IMR-90 (cell line): ENCODE measurements at regions not wholly inside any gene's neighbourhood (a gene's known extent, or its start where the extent isn't known, plus 50 kb on each side); places are given as distances from the start of the nearest gene placed in this dataset.

Experiments
- ATAC-seq: fragments of 200-7000 bp; cut with Tn5 transposase; 2 replicates; pipeline ENCODE4 v1.9.1; 2020; ENCODE audit warnings: low read depth, mild to moderate bottlenecking, moderate library complexity
- BruUV-seq: library from RNA; stranded (reverse); fragments of 400-500 nt; replicated peaks from 2 replicates; lab custom pipeline; 2021; lab: Mats Ljungman, UMichigan
- CTCF ChIA-PET: fragments of 300-600 bp; formaldehyde crosslinking; extraction: SDS; loops from one replicate; lab custom pipeline; 2021; ENCODE audit warnings: antibody characterized with exemption; lab: Yijun Ruan, JAX
- POLR2A ChIA-PET: fragments of 300-600 bp; sonication (Branson Sonifier 250); formaldehyde crosslinking; loops from one replicate; lab custom pipeline; 2022; ENCODE audit warnings: antibody characterized with exemption; ENCODE audit not compliant: unreplicated experiment; lab: Charles Lee
- DNase-seq: peaks from one replicate; pipeline ENCODE4 v3.0.0; 2013
- H2AFZ ChIP-seq: replicated peaks from 2 replicates; pipeline ENCODE3; 2013; ENCODE audit warnings: low read length, mild to moderate bottlenecking; ENCODE audit not compliant: poor library complexity
- H2AK5ac ChIP-seq: 2 replicates; pipeline ENCODE4 v1.6.1; 2013; ENCODE audit warnings: low read depth, low read length, inconsistent platforms
- H2AK9ac ChIP-seq: replicated peaks from 2 replicates; pipeline ENCODE3; 2013; ENCODE audit warnings: mild to moderate bottlenecking, low read depth, low read length, moderate library complexity; ENCODE audit not compliant: poor library complexity
- H2BK120ac ChIP-seq: 2 replicates; pipeline ENCODE4 v1.6.1; 2013; ENCODE audit warnings: low read depth, low read length, inconsistent platforms
- H2BK15ac ChIP-seq: 3 replicates; pipeline ENCODE4 v1.6.1; 2013; ENCODE audit warnings: low read depth, low read length, inconsistent platforms
- H2BK20ac ChIP-seq: 2 replicates; pipeline ENCODE4 v1.6.1; 2013; ENCODE audit warnings: low read depth, mild to moderate bottlenecking, inconsistent platforms, low read length, moderate library complexity
- H2BK5ac ChIP-seq: 2 replicates; pipeline ENCODE4 v1.6.1; 2013; ENCODE audit warnings: mild to moderate bottlenecking, low read depth, low read length, inconsistent platforms; ENCODE audit not compliant: poor library complexity, severe bottlenecking
- H3K14ac ChIP-seq: replicated peaks from 2 replicates; pipeline ENCODE4 v1.6.1; 2013; ENCODE audit warnings: low read depth, low read length, inconsistent platforms
- H3K18ac ChIP-seq: 2 replicates; pipeline ENCODE4 v1.6.1; 2013; ENCODE audit warnings: low read depth, low read length, control low read depth
- H3K23ac ChIP-seq: 2 replicates; pipeline ENCODE4 v1.6.1; 2013; ENCODE audit warnings: low read depth, low read length, inconsistent platforms
- H3K27ac ChIP-seq: 2 replicates; pipeline ENCODE4 v1.5.1; 2013; ENCODE audit warnings: mild to moderate bottlenecking, control low read depth, low read length; ENCODE audit not compliant: insufficient read depth
- H3K27me3 ChIP-seq: 2 replicates; pipeline ENCODE4 v1.6.1; 2013; ENCODE audit warnings: low read length; ENCODE audit not compliant: control insufficient read depth, insufficient read depth
- H3K36me3 ChIP-seq: 2 replicates; pipeline ENCODE4 v1.6.1; 2013; ENCODE audit warnings: low read length, mixed read lengths; ENCODE audit not compliant: control insufficient read depth, insufficient read depth
- H3K4ac ChIP-seq: 2 replicates; pipeline ENCODE4 v1.6.1; 2013; ENCODE audit warnings: low read depth, low read length, inconsistent platforms
- H3K4me1 ChIP-seq: 2 replicates; pipeline ENCODE4 v1.6.1; 2013; ENCODE audit warnings: low read length, mixed read lengths; ENCODE audit not compliant: control insufficient read depth, insufficient read depth
- H3K4me2 ChIP-seq: 2 replicates; pipeline ENCODE4 v1.6.1; 2013; ENCODE audit warnings: low read depth, mild to moderate bottlenecking, control low read depth, low read length, moderate library complexity
- H3K4me3 ChIP-seq: 2 replicates; pipeline ENCODE4 v1.5.1; 2013; ENCODE audit warnings: low read depth, mild to moderate bottlenecking, control low read depth, low read length, moderate library complexity; ENCODE audit not compliant: insufficient read depth
- H3K56ac ChIP-seq: 2 replicates; pipeline ENCODE4 v1.6.1; 2013; ENCODE audit warnings: low read length, inconsistent platforms; ENCODE audit not compliant: insufficient read depth; ENCODE audit errors: extremely low read depth
- H3K79me1 ChIP-seq, 2 experiments: 2 replicates each; pipeline ENCODE4 v1.6.1; 2013; ENCODE audit warnings: low read length in 2 of 2, inconsistent platforms in 1 of 2, low read depth in 1 of 2
- H3K9ac ChIP-seq: 2 replicates; pipeline ENCODE4 v1.6.1; 2013; ENCODE audit warnings: low read depth, low read length, control low read depth
- H3K9me1 ChIP-seq: 2 replicates; pipeline ENCODE4 v1.6.1; 2013; ENCODE audit warnings: low read length, inconsistent platforms; ENCODE audit not compliant: insufficient read depth
- H3K9me3 ChIP-seq: 2 replicates; pipeline ENCODE4 v1.6.1; 2013; ENCODE audit warnings: low read length; ENCODE audit not compliant: control insufficient read depth, insufficient read depth
- H4K20me1 ChIP-seq: 2 replicates; pipeline ENCODE4 v1.6.1; 2013; ENCODE audit warnings: low read length, inconsistent platforms; ENCODE audit not compliant: insufficient read depth
- H4K5ac ChIP-seq: 2 replicates; pipeline ENCODE4 v1.6.1; 2013; ENCODE audit warnings: mild to moderate bottlenecking, low read depth, low read length, control low read depth
- H4K8ac ChIP-seq, 2 experiments: 2 replicates each; pipeline ENCODE4 v1.6.1; 2013; ENCODE audit warnings: low read depth in 2 of 2, low read length in 2 of 2, control low read depth in 1 of 2, inconsistent platforms in 1 of 2
- H4K91ac ChIP-seq: 2 replicates; pipeline ENCODE4 v1.6.1; 2013; ENCODE audit warnings: low read depth, low read length, inconsistent platforms; ENCODE audit not compliant: insufficient read depth
- BHLHE40 ChIP-seq: fragments of 150-350 bp; IDR thresholded peaks from 2 replicates; pipeline ENCODE4 v1.6.1; 2016; ENCODE audit warnings: mild to moderate bottlenecking, low read depth, low read length
- MXI1 ChIP-seq: IDR thresholded peaks from 2 replicates; pipeline ENCODE4 v1.6.1; 2012; ENCODE audit warnings: low read depth, mild to moderate bottlenecking, low read length, moderate library complexity, borderline replicate concordance
- POLR2A ChIP-seq: IDR thresholded peaks from 2 replicates; pipeline ENCODE4 v1.6.1; 2012; ENCODE audit warnings: mild to moderate bottlenecking, low read depth, low read length
- RAD21 ChIP-seq: IDR thresholded peaks from 2 replicates; pipeline ENCODE4 v1.6.1; 2012; ENCODE audit warnings: low read length, improper control_type of control experiment
- RCOR1 ChIP-seq: IDR thresholded peaks from 2 replicates; pipeline ENCODE4 v1.6.1; 2012; ENCODE audit warnings: mild to moderate bottlenecking, low read length, improper control_type of control experiment; ENCODE audit not compliant: insufficient replicate concordance
- SMC3 ChIP-seq: fragments of 150-350 bp; IDR thresholded peaks from 2 replicates; pipeline ENCODE4 v1.6.1; 2016; ENCODE audit warnings: low read depth, mild to moderate bottlenecking, antibody characterized with exemption, low read length, moderate library complexity
- WGBS, 2 experiments: methylation state at CpG; one replicate each; pipeline versions ENCODE4 v1.1.5 to v1.1.7; 2013; ENCODE audit warnings: missing lambda C conversion rate in 2 of 2; ENCODE audit not compliant: insufficient read length in 1 of 2; ENCODE audit errors: extremely low coverage in 2 of 2; 5-methylcytosine and 5-hydroxymethylcytosine counted together
- dilution Hi-C: fragments of 300-500 bp; cut with HindIII; formaldehyde crosslinking; loops from one replicate; pipeline ENCODE4 v1.14.3; 2018; ENCODE audit warnings: low sequenced_read_pairs; ENCODE audit not compliant: unreplicated experiment
- in situ Hi-C: fragments of 300-500 bp; cut with MboI; formaldehyde crosslinking; loops from 3 replicates; pipeline ENCODE4 v1.14.3; 2019; ENCODE audit warnings: low sequenced_read_pairs, inconsistent platforms, mixed read lengths
- intact Hi-C: fragments of 100-400 bp; cut with micrococcal nuclease; formaldehyde crosslinking; loops from 2 replicates; pipeline ENCODE4 v1.10.0; 2022

- ChIA-PET CTCF (no interaction called here), POLR2A (no interaction called here)
- no peak for TF ChIP-seq BHLHE40
- no peak for TF ChIP-seq RCOR1
- TF ChIP-seq POLR2A, result no peak
- TF ChIP-seq SMC3, result no peak
- no peak for TF ChIP-seq MXI1
- TF ChIP-seq RAD21, result no peak
- Histone ChIP-seq H2BK5ac (no peak overlapping the region), H3K23ac (no peak overlapping the region), H4K8ac (no peak overlapping the region), H3K4me2 (no peak overlapping the region), H3K9ac (no peak overlapping the region), H4K91ac (no peak overlapping the region), H2AFZ (no peak overlapping the region), H3K4me1 (no peaks in the 10 kb centered on the region), H2BK15ac (no peak overlapping the region), H3K56ac (no peak overlapping the region), H4K5ac (no peak overlapping the region), H3K9me3 (no peaks in the 10 kb centered on the region), H3K14ac (no peak overlapping the region), H2BK20ac (no peak overlapping the region), H2AK9ac (no peak overlapping the region), H3K79me1 (no peaks in the 10 kb centered on the region), H3K27me3 (no peaks in the 10 kb centered on the region), H3K27ac (no peak overlapping the region), H4K20me1 (no peaks in the 10 kb centered on the region), H3K4me3 (no peak overlapping the region), H2BK120ac (no peak overlapping the region), H3K4ac (no peak overlapping the region), H2AK5ac (no peak overlapping the region), H3K18ac (no peak overlapping the region), H3K9me1 (no peaks in the 10 kb centered on the region; the same call in 1 of the 2 replicates), H3K36me3 (no peaks in the 10 kb centered on the region)
- dilution Hi-C loops, result no loop called here
- 79% methylated on average over 3 of the region's 11 CpGs; no CpG with 5 or more reads in 1 of the 2 experiments for WGBS, 2 experiments
- intact Hi-C loops, result no loop called here
- ATAC-seq, result no peak
- in situ Hi-C loops, result no loop called here
- no peak for DNase-seq
- BruUV-seq, result no TSS peak
Measured at GRCh38 chr10:57968328-57969016, 299.2 kb downstream of the IPMK start.
